ENCODE measurements at regions not wholly inside any gene's neighbourhood (a gene's known extent, or its start where the extent isn't known, plus 50 kb on each side); places are given as distances from the start of the nearest gene placed in this dataset.

- TF ChIP-seq CTCF (IDR thresholded peaks at IDR 0.05) (no peak), POLR2A (IDR thresholded peaks at IDR 0.05) (no peak)
Observed at GRCh38 chr3:137924628-137925027, 85.3 kb upstream of the CLDN18 start.

Data from uterus (tissue), 2 donors.